ENCODE measurements at regions not wholly inside any gene's neighbourhood (a gene's known extent, or its start where the extent isn't known, plus 50 kb on each side); places are given as distances from the start of the nearest gene placed in this dataset.
"Not testable (repeated sequence)": the region's sequence is repeated elsewhere in the genome, so short reads cannot be mapped to it uniquely, and the experiment has no call there.

DNA sequence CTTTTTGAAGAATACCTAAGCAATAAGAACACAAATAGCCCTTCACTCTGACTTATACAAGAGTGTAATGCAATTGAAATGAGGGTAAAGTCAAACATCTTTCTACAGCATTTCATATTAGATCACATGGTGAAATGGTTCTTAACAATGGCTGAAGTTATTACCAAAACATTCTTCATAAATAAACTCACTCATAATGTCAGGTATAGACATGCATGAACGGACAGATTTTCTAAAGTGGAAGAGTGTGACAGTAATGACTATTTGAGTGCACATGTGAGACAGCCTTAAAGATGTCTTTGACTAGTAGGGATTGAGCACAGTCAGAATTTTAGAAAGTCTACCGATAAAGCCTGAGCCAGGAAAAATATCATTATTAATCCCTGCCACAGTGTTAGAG is 471.0 kb downstream of the ZPLD1 start:
- TF ChIP-seq GATA1 (IDR thresholded peaks at IDR 0.05; ENCODE audit: low read depth, low read length) = no peak
- TF ChIP-seq POLR2A (IDR thresholded peaks at IDR 0.05; ENCODE audit: low read length) = no peak
- DNase-seq = no peak

DNA sequence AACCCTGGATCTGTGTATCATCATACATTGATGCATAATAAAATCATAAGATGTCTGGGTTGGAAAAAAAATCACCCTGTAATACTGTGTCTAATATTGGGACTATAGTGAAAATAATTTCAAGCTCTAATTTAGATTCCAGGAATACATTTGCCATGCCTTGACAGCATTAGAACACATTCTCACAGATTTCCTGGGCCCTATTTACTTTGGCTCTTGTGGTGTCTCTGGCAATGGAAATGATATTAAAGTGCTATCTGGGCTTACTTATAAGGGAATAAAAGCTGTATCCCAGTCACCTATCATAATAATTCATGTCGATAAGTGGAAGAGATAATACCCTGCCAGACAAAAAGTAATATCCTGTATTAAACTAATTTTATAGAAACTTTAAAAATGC is 472.0 kb downstream of the ZPLD1 start:
- DNase-seq = no peak
- TF ChIP-seq GATA1 (IDR thresholded peaks at IDR 0.05; ENCODE audit: low read depth, low read length) (no peak), POLR2A (IDR thresholded peaks at IDR 0.05; ENCODE audit: low read length) (no peak)

DNA sequence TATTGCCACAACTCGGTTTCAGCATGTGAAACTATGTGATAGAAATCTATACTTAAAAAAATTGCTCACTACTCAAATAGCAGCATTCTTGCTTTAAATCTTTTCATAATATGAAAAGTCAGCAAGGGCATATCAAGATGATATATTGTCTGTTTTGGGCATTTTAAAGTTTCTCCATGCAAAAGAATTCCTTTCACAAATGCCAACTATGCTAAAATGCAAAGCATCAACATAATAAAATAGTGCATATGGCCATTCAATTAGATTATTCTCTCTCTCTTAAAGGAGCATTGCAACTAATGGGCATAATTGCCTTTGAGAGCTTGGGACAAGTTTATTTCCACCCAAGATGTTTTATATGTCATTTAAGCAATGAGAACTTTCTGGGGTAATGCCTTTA is 475.1 kb downstream of the ZPLD1 start:
- no peak for TF ChIP-seq POLR2A (IDR thresholded peaks at IDR 0.05; ENCODE audit: low read length)
- no peak for TF ChIP-seq GATA1 (IDR thresholded peaks at IDR 0.05; ENCODE audit: low read depth, low read length)

DNA sequence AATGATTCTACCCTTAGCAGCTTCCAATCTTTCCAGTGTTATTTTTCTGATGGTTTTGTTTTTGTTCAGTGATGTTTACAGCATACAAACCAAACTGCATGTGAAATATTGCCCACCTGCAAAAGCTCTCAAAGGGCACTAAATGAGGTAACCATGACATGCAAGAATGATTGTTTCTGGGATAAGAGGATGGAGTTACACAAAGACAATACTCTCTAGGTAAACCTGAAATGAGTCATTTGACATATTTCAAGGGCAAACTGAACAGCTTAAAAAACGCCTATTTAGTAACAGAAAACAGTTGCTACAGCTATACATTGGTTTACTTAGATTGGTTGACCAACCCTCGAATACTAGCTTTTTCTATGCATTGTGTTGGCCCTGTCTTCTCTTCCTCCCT is 481.7 kb downstream of the ZPLD1 start:
- no peak for DNase-seq
- no peak for TF ChIP-seq POLR2A (IDR thresholded peaks at IDR 0.05; ENCODE audit: low read length)
- TF ChIP-seq GATA1 (IDR thresholded peaks at IDR 0.05; ENCODE audit: low read depth, low read length) = no peak

More for the DNA sequence above, 475.1 kb downstream of the ZPLD1 start:
- no peak for DNase-seq

DNA sequence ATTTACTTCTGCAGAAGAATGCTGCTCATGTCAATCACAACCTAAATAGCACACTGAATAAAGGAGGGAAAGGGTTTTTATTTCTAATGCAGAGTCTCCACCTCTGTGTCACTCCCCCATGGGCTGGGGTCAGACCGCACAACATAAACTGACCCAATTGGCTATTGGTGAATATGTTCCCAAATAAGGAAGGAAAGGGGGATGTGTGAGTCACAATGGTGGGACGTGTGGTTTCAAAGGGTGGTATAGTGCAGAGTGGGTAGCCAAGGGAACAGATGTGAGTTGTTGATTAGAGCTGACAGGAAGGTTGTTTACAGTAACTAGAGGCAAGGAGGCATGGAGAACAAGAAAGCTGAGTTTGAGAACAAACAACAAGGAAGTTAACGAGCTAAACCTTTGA is 491.8 kb downstream of the ZPLD1 start:
- DNase-seq = no peak
- no peak for TF ChIP-seq POLR2A (IDR thresholded peaks at IDR 0.05; ENCODE audit: low read length)
- no peak for TF ChIP-seq GATA1 (IDR thresholded peaks at IDR 0.05; ENCODE audit: low read depth, low read length)

DNA sequence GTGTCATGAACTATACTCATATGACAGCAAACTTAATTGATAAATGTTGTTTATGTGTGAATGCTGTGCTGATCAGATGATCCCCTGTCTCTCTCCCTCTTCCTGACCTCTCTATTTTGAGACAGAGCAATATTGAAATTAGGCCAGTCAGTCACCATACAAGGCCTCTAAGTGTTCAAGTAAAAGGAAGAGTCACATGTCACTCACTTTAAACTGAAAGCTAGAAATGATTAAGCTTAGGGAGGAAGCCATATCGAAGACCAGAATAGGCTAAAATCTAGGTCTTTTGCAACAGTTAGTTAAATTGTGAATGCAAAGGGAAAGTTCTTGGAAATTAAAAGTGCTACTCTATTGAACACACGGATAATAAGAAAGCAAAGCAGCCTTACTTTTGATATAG is 498.6 kb downstream of the ZPLD1 start:
- DNase-seq = no peak
- TF ChIP-seq POLR2A (IDR thresholded peaks at IDR 0.05; ENCODE audit: low read length) (no peak), GATA1 (IDR thresholded peaks at IDR 0.05; ENCODE audit: low read depth, low read length) (no peak)

DNA sequence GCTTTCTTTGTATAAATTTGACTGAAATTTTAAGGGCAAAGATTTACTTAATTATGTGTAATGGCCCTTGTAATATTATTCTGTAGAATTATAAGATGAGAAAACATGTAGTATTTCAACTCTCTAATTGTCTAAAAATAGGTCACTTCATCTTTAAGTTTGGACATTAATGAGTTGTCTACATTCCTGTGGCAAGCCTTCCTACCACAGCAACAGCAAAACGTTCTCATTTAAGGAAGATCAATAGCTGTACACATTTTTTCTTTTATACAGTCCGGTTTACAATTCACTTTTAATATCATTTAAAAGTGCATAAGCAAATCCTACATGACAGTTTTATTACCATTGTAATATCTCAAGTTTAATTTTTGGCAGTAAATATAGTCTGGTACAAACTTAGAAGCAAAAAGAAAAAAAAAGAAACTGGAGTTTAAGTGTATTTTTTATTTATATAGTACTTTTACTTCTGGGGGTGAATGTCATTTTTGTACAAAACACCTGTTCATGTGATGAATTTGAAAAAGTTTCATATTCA is 501.8 kb downstream of the ZPLD1 start:
- TF ChIP-seq GATA1 (IDR thresholded peaks at IDR 0.05; ENCODE audit: low read depth, low read length) = no peak
- no peak for TF ChIP-seq POLR2A (IDR thresholded peaks at IDR 0.05; ENCODE audit: low read length)
- DNase-seq = no peak

DNA sequence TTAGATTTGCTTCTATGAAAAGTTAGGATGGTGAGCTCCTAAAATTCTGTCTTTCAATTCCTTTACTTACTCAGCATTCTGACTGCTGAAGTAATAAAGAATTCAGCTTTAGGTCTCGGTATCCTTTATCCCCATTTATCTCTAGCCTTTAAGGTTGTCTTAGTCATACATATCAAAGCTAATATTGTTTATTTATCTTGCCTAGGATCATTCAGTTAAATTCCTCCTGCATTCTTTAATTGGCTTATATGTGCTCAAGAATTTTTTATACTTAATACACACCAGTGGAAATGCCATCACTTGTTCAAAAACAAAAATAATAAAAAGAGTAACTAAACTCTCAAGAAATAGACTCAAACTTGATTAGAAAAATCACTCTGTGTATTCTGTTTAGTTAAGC is 507.0 kb downstream of the ZPLD1 start:
- no peak for TF ChIP-seq POLR2A (IDR thresholded peaks at IDR 0.05; ENCODE audit: low read length)
- TF ChIP-seq GATA1 (IDR thresholded peaks at IDR 0.05; ENCODE audit: low read depth, low read length) = no peak
- no peak for DNase-seq

DNA sequence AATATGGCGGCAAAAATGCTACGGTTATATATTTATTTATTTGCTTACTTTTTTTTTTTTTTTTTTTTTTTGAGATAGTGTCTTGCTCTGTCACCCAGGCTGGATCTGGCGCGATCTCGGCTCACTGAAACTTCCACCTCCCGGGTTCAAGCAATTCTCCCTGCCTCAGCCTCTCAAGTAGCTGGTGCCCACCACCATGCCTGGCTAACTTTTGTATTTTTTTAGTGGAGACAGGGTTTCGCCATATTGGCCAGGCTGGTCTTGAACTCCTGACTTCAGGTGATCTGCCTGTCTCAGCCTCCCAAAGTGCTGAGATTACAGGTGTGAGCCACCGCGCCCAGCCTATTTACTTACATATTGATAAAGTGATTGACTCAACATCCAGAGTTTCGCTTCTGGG is 511.6 kb downstream of the ZPLD1 start:
- DNase-seq = not testable (repeated sequence)

DNA sequence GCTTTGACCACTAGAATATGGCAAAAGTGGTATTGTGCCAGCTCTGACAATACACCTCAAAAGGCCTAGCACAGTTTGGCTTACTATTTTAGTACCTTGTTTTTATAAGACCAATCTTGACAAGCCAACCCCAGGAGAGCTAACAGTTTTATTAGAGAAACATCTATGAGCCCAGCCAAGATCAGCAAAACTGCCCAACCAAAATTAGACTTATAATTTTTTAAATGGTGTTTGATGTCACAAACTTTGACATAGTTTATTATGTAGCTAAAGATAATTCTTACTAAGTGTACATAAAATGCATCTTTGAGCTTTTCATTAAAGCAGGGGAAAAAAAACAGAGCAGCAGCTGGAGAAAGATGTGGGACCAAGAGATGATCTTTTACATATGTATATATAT is 537.5 kb downstream of the ZPLD1 start:
- TF ChIP-seq POLR2A (IDR thresholded peaks at IDR 0.05; ENCODE audit: low read length) = no peak
- no peak for TF ChIP-seq GATA1 (IDR thresholded peaks at IDR 0.05; ENCODE audit: low read depth, low read length)
- DNase-seq = no peak

DNA sequence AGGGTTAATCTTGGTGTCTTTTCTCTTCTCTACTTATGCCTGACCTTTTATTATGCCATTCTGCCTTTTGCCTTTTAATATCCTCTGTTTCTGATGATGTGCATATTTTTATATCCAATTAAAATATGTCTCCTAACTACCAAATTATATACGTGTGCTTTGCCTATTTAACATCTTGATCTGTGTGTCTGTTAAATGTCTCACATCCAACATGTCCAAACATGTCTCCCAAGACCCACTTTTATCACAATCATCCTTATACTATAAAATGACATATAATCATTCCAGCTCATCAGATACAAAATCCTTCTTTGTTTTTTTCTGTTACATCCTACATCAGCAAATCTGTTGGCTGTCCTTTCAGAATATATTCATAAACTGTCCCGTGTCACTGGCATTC is 539.5 kb downstream of the ZPLD1 start:
- no peak for TF ChIP-seq GATA1 (IDR thresholded peaks at IDR 0.05; ENCODE audit: low read depth, low read length)
- no peak for TF ChIP-seq POLR2A (IDR thresholded peaks at IDR 0.05; ENCODE audit: low read length)

DNA sequence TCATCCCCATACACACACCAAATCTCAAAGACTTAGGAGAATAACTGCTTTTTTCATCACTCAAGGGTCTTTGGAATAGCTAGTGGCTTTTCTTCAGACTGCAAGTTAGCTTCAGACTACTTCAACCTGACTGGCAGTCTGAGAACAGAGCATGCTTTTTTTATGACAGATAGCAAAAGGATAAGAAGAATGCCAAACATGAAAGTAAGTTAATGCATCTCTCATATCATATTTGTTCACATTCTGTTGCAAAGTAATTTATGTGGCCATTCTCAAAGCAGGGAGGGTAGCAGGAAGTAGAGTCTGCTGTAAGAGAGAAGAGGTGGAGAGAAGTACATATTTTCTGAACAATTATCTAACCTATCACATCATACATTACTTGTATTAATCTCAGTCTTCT is 544.4 kb downstream of the ZPLD1 start:
- DNase-seq = no peak
- no peak for TF ChIP-seq GATA1 (IDR thresholded peaks at IDR 0.05; ENCODE audit: low read depth, low read length)
- no peak for TF ChIP-seq POLR2A (IDR thresholded peaks at IDR 0.05; ENCODE audit: low read length)

More for the DNA sequence above, 539.5 kb downstream of the ZPLD1 start:
- DNase-seq = no peak

DNA sequence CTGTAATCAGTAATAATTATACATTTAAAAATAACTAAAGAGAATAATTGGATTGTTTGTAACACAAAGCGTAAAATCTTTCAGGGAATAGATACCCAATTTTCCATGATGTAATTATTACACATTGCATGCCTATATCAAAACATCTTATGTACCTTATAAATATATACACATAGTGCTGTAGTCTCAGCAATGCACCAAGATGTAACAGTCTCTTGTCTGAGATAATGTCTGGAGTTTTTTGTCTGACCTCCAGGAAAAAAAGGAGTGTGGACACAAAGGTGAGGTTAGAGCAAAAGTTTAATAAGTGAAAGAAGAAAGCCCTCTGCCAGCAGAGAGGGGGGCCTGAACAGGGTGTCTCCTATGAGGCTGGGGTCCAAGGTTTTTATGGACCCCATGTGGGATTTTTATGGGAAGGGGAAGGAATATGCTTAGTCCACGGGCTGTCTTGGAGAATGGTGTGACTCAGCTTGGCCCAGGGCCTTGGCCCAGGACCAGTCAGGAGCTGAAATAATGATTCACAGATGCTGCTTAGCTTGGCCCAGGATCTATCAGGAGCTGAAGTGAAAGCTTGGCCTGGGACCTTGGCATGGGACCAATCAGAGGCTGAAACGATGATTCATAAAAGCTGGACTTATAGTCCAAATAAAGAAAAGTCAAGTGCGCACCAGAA is 545.0 kb downstream of the ZPLD1 start:
- no peak for TF ChIP-seq POLR2A (IDR thresholded peaks at IDR 0.05; ENCODE audit: low read length)
- TF ChIP-seq GATA1 (IDR thresholded peaks at IDR 0.05; ENCODE audit: low read depth, low read length) = no peak
- no peak for DNase-seq

DNA sequence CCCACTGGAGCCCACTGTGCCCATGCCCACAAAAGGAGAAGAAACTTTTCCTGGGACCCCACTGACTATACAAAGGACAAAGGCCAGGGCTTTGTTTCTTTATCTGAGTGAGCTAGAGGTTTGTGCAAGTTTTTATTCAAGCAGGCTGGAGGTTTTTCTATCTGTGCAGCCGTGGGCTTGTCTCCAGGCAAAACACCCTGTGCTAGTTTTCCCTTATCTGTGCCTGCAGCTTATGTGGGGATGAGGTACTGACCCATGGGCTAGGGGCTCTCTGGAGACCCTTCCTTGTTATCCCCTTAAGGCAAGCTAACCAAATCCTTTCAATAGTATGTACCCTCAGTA is 545.5 kb downstream of the ZPLD1 start:
- DNase-seq = no peak
- TF ChIP-seq POLR2A (IDR thresholded peaks at IDR 0.05; ENCODE audit: low read length) (no peak), GATA1 (IDR thresholded peaks at IDR 0.05; ENCODE audit: low read depth, low read length) (no peak)

DNA sequence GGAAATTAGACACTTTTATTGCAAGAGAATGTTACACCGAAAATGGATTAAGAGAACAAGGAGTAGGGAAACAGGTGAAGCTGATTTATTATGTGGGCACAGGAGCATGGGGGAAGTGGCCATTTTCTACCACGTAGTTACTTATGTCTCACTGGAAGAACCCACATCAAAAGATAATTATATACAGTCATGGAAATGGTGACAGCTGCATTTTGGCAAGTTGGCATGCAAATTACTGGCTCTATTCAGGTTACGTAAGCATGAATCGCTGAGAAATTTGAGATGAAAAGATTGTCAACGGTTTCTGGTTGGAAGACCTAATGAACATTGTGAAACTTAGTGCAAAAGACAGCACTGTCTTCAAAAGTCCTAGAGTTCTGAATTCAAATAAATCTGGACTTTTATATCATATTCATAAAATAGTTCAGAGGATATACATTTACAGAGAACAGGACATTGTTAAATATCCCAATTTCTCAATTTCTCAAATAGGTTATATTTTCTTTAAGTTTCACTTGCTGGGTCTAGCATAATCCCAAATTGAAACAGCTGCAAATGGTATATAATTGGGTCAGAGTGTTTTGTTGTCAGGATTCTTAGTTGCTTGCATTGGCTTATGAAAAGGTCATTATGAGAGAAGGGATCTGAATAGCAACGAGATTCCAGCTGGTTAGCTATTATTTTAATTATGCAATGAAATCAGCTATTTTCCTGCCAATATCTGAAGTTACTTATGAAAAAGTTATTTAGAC is 567.8 kb downstream of the ZPLD1 start:
- DNase-seq = no peak

More for the DNA sequence above, 567.8 kb downstream of the ZPLD1 start:
- TF ChIP-seq GATA1 (IDR thresholded peaks at IDR 0.05; ENCODE audit: low read depth, low read length) = no peak
- TF ChIP-seq POLR2A (IDR thresholded peaks at IDR 0.05; ENCODE audit: low read length) = no peak
